HPDE6-E6E7 (cell line): ENCODE measurements at regions not wholly inside any gene's neighbourhood (a gene's known extent, or its start where the extent isn't known, plus 50 kb on each side); places are given as distances from the start of the nearest gene placed in this dataset.
A peak's percentile ranks its signal among the peaks of the same experiment; 100 is the strongest.
"Not testable (repeated sequence)": the region's sequence is repeated elsewhere in the genome, so short reads cannot be mapped to it uniquely, and the experiment has no call there.

Experiments used
- DNase-seq: peaks from one replicate; pipeline ENCODE4 v3.0.0; 2011; ENCODE audit warnings: missing footprints; ENCODE audit errors: extremely low spot score

DNA sequence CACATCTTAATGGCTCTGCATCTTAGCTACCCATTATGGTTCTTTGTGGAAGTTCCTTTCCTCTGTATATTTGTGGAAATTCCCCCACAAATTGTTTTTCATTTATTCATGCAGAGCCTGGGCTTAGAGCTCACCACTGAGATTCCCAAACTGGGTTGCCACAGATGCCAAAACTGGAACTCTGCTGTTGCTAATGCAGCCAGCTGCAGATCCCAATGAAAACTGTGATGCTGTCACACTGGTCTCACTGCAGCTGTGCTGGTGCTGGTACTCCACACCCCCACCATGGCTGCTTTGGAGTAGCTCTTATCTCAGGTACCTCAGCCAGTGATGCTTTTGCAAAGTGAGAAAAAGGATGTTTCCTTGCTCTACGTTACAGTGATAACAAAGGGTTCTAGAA lies 87.7 kb downstream of the DCK start:
- DNase-seq: no peak

DNA sequence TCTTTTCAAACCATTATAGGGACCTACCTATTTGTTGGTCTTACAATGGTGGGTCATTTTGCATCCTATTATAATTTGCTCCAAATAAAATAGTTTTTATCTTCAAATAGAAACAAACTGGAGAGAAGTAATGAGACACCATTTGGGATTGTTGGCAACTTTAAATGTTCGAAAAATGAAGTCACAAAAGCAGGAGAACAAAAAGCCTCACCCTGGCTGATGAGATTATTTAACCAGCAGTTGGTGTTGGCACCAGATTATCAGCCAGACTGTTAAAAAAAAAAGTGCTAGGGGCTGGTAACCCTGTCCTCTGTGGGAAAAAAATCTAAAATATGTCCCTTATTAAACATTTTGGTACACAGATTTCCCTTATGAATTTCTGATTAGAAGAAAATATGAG lies 100.3 kb downstream of the DCK start:
- no peak for DNase-seq

DNA sequence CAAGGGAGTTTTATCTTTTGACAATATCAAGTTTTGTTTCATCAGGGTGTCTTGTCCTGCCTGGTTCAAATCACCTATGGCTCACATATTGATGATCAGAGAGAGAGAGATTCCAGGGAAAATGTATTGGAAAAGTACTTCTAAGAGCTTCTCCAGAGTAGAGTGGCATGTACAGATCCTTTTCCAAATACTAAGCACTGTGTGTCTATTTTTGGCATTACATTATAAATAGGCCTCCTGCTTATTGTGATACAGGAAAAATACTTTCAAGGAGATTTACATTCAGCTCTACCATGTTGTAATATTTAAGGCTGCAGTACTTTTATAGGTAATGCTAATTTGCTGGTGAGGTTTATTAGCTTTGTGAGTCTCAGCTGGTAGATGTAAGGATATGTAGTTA lies 100.8 kb downstream of the DCK start:
- no peak for DNase-seq

DNA sequence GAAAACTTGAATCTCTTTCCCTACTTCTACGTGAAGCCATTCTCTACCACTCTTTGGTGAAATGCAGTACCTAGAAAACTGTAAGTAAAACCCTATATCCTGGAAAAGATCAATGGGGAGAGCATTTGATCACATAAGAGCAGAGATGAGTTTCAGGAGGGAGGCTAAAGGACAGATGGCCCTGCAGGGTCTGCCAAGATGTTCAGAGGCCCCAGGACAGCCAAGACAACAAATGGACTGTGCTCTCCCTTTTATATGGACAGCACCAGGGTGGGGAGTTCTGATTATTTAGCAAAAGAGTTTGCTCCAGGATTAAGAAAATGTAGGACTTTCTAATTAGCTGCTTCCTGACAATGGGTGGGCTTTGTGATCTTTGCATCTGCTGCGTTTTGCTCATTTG lies 101.7 kb downstream of the DCK start:
- no peak for DNase-seq

DNA sequence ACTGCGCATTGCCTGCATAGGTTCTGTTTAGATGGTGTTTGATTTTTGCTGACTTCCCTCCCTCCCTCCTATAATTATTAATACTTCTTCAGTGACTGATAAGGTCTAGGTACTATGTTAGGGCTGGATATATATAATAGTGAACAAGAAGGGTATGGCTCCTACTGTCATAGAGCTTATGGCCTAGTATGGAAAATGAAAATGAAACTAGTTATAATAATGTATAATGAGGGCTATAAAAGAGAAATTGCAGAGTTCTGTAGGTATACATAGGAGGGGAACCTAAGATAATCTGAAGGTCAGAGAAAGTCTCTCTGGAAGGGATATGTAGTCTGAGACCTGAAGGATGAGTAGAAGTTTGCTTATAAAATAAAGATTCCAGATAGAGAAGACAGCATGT lies 102.1 kb downstream of the DCK start:
- DNase-seq: no peak

DNA sequence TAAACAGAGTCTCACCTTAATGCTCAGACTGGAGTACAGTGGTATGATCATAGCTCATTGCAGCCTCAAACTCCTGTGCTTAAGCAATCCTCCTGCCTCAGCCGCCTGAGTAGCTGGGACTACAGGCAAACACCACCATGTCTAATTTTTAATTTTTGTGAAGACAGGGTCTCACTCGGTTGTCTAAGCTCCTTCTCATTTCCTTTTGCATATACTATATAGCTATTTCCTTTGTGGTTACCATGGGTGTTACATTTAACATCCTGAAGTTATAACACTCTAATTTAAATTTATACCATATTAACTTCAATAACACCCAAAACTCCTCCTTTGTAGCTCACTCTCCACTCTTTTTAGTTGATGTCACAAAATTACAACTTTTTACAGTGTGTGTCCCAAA lies 114.3 kb downstream of the DCK start:
- no peak for DNase-seq

DNA sequence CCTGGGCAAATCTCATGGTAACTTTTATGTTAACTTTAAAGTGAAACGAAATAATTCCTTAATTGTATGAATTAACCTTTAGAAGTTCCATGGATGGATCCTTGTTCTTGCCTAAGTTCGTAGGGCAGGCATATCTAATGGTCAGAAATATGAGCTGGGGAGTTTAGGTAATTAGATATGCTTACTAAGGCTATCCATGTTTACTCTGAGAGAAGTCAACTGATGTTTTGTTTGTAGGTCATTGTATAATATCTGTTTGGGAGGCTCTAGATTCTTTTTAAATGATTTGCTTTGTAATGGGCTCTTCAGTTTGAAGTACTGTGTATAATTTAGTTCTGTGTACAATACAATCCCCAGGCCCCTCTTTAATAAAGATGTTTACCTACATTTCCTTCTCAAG lies 117.0 kb downstream of the DCK start:
- no peak for DNase-seq

DNA sequence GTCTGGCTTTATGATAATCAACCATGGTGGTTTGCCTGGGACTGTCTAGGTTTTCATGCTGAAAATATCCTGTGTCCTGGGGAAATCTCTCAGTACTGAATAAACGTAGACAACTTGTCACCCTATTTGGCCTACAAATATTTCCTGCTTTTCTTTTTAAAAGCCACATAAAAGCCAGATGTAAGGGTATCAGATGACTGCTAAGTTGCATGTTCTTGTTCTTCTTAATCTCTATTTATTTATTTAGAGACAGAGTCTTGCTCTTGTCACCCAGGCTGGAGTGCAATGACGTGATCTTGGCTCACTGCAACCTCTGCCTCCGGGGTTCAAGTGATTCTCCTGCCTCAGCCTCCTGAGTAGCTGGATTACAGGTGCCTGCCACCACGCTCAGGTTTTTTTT lies 117.7 kb downstream of the DCK start:
- DNase-seq: not testable (repeated sequence)

DNA sequence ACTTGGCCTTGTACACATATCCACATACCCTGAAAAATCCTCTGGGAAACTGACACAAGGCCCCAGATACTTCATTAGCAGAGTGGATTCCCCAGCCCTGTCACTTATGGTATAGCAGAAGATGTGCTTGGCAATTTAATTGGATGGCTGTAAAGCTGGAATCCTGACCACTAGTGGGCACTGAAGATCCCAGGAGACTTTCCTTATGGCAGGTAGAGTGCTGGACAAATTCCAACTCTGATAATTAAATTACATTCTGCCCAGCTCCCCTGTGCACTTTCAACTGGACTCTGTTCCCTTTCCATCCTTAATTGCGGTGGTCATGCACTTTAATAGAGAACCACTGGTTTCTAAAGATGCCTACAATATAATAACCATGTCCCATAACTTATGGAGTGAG lies 119.8 kb downstream of the DCK start:
- DNase-seq: no peak

DNA sequence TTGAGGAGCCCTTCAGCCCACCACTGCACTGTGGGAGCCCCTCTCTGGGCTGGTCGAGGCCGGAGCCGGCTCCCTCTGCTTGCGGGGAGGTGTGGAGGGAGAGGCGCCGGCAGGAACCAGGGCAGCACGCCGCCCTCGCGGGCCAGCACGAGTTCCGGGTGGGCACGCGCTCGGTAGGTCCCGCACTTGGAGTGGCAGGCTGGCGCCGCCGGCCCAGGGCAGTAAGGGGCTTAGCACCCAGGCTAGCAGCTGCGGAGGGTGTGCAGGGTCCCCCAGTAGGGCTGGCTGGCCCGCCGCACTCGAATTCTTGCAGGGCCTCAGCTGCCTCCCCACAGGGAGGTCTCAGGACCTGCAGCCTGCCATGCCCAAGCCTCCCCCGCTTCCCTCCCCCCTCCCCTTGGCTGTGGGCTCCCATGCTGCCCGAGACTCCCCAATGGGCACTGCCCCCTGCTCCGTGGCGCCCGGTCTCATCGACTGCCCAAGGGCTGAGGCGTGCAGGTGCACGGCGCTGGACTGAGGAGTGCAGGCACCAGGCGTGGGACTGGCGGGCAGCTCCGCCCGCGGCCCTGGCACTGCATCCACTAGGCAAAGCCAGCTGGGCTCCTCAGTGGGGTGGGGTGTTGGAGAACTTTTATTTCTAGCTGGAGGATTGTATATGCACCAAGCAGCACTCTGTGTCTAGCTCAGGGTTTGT lies 127.5 kb downstream of the DCK start:
- no peak for DNase-seq

DNA sequence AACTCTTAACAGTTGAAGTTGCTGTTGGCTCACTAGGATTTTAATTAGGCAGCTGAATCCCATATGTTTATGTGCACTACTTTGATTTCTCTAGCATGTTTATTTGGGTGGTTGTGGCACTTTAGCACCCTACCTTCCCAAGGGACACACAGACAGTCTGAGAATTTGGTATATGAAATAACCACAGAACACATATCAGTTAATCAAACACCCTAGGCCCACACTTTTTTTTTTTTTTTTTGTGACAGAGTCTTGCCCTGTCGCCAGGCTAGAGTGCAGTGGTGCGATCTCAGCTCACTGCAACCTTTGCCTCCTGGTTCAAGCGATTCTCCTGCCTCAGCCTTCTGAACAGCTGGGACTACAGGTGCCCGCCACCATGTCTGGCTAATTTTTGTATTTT lies 130.5 kb downstream of the DCK start:
- DNase-seq: no peak

DNA sequence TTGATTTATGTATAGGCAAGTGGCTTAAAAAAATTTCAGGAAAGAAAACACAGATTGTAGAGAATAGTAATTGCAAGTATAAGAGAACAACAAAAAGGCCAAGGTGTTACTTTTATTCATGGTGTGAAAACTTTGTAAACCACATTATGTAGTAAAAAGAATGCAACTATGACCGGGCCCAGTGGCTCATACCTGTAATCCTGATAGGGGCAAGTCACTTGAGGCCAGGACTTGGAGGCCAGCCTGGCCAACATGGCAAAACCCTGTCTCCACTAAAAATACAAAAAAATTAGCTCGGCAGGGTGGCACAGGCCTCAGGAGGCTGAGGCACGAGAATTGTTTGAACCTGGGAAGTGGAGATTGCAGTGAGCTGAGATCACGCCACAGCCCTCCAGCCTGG lies 131.7 kb downstream of the DCK start:
- no peak for DNase-seq

DNA sequence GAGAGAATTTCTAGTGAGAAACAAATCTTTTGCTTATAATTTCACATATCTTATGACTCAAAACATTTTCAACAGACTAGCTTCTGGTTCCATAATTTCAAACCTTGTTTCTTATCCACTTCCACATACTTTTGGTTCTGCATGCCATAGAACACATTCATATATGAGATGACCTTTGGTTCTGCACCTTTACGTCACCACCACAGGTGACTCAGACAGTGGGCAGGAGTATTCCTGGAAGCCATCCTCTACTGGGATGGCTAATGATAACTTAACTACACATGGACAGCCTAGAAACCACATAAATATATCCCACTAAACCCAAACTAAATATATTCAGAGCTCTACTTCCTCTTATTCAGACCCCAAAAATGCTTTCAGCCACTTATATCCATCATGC lies 133.3 kb downstream of the DCK start:
- DNase-seq: peak; percentile 28

DNA sequence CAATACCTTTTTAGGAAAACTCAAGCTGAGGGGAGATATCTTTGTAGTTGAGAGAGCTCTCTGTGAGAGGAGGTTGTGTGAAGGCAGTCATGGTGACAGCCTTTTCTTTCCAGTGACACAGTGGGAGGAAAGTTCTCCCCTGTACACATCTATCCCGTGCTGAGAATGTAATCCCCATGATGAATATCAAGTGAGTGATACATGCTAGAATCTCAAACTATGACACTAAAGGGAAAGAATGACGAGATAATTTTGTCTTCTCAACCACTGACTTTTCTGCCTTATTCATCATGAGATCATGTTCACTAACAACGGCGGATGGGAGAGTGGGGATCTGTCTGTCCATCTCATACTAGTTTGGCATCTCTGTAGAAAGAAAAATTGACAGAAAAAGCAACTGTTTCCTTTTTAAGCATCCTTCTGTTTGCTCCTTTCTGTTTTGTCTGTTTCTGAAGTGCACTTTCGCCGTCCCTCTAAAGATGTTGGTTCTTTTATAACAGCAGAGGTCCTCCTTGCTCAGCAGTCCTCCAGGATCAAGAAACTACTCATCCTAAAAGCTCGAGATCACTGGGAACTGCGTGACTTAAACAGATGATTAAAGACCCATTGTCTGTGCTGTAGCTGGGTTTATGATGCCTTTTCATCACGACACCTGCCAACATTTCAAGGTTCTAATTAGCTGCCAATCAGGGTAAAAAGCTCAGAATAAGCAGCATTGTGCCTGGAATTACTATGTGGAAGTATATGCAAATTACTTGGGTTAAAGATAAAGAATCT lies 137.6 kb downstream of the DCK start:
- no peak for DNase-seq

DNA sequence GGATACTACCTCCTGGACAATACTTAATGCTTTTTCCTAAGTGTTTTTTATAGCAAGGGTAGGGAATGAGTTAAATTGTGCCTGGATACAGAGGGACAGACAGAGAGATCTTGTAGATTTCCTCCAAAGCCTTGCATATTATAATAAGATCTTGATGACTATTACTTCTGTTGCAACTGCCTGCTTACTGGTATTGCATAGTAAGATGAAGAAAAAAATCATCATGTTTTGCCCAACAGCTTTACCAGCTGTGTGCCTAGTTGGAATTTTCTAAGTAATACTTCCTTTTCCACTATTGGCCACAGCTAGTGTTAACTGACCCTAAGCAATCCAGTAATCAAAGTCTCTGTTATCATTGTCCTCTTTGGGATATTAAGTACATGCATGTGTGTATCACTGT lies 139.0 kb downstream of the DCK start:
- DNase-seq: no peak

DNA sequence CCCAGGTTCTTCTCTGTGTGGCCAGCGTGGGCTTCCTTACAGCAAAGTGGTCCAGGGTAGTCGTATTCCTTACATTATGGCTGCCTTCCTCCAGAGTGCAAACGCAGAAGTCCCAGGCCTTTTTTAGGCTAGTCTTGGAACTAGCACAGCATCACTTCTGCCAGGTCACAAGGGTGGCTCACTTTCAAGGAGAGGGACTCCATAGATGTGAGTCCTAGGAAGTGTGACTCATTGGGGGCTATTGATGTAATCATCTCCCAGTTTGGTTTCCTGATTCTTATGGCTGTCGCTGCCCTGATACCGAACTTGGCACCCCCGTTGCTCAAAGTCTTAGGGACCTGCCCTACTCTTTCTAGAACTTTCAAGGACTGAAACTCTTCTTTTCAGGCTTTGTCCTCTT lies 140.0 kb downstream of the DCK start:
- no peak for DNase-seq

DNA sequence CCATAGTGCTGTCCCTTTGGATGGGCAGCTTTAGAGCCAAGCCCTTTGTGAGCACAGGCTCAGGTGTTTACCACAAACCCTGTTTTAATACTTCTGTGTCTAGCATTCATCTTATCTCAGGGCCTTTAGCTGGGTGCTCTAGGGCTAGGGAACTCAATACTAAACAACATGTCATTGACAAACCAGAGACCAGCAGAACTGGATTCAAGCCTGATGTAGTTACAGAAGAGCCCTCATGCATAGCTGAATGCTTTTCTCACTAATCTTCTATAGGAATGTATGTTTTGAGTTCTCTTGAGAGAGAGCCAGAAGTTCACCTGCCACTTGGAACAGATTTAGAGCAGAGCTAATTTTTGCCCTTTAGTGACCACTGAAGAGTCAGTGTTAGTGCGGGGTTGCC lies 142.6 kb downstream of the DCK start:
- DNase-seq: no peak

DNA sequence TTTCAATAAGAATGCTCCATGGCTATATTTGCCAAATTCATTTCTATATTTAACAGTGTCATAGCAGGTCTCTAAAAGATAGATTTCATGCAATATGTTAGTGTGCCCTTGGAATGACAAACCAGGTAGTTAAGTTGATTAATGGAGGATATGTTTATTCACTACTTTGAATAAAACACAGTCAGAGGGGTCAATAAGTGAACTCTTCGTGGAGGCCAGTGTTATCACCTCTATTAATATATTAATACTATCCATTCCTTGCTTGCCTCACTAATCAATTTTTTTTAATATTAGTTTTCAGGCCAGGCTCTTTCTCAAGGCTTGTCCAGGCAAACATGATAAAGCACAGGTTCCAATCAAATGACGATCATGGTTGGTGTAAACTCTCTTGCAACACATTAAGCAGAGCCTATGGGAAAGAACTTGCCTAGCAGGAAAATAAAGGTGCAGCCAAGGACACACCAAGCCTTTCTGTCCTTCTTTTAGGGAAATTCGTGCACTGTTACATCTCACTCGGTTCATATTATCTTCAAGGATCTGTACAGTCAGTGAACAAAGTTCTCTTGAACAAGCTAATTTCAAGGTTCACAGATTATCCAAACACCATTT lies 144.7 kb downstream of the DCK start:
- no peak for DNase-seq

DNA sequence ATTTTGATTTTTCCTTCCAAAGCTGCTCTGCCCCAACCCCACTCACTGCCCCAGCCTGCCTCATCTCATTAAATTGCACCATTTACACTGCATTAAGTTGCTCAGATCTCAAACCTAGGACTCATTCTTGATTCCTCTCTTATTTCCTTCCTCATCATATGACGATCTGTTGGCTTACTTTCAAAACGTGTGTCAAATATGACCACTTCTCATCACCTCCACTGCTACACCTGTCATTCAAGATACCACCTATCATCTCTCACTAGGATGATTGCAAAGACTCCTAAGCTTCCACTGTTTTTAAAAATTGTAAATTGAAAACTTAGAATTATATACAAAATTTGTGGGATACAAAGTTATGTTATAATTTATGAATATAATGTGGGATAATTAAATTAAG lies 147.1 kb downstream of the DCK start:
- DNase-seq: no peak

DNA sequence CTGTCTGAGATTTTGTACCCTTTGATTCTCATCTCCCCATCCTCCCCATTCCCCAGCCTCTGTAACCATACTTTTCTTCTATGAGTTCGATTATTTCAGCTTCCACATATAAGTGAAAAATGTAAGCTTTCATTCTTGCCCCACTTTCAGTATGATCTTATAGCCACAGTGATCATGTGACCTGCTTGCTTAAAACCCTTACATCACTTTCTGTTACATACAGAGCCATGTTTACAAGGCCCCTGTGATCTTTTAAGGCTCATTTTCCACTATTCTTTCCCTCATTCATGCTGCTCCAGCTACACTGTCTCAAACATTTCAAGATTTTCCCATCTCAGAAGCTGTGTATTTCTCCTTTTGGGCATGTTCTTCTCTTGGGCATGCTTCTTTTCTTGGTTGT lies 147.7 kb downstream of the DCK start:
- no peak for DNase-seq

DNA sequence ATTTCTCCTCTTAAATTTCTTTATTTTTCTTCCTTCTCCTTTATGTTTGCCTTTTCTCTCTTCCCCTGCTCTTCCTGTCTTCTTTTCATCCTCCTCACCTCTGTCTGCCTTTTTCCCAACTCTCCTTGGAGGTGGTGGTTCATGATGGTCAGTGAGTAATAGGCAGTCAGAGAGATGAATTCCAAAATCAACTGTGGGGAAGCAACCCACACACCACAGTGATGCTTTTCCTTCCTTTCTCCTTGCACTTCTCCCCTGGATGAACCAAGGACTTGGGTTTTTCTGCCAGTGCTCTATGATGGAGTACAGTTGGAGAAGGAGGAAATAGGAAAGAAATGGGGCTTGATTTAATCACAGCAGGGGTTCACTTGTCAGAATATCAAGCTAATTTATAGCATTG lies 153.8 kb downstream of the DCK start:
- no peak for DNase-seq

DNA sequence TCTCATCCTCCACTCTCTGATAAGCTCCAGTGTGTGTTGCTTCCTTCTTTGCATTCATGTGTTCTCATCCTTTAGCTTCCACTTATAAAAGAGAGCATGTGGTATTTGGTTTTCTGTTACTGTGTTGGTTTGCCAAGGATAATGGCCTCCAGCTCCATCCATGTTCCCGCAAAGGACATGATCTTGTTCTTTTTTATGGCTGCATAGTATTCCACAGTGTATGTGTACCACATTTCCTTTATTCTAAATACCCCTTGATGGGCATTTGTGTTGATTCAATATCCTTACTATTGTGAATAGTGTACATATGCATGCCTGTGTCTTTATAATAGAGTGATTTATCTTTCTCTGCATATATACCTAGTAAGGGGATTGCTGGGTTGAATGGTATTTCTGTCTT lies 155.1 kb downstream of the DCK start:
- DNase-seq: no peak

DNA sequence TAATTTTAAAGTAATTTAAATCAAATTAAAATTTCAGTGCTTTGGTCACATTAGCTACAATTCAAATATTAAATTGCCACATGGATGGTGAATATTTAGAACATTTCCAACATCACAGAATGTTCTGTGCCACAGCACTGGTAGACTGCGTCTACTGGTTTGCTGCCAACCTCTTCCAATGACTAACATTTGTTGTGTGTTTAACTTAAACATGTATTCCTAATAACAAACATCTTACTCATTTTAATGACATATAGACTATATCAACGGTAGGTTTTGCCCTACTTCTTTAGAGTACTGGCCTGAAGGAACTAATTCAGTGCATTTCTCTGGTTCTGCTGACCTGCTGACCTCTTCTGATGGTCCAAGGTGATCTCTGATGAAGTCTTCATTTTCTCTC lies 157.6 kb downstream of the DCK start:
- DNase-seq: no peak
